GM12891 (cell line): ENCODE measurements at regions not wholly inside any gene's neighbourhood (a gene's known extent, or its start where the extent isn't known, plus 50 kb on each side); places are given as distances from the start of the nearest gene placed in this dataset.

Experiments
- DNase-seq: peaks from one replicate; pipeline ENCODE4 v3.0.0; 2011; ENCODE audit warnings: low spot score; ENCODE audit not compliant: insufficient read length
- FAIRE-seq: peaks from 2 replicates; lab custom pipeline; 2011; peaks lifted over from hg19 to GRCh38; lab: Jason Lieb, UNC
- PAX5 ChIP-seq: IDR thresholded peaks from 2 replicates; pipeline ENCODE4 v1.6.1; 2011; ENCODE audit warnings: low read length, moderate library complexity, mild to moderate bottlenecking; ENCODE audit not compliant: insufficient read depth, severe bottlenecking
- POLR2A ChIP-seq: IDR thresholded peaks from 2 replicates; pipeline ENCODE4 v1.6.1; 2011; ENCODE audit warnings: low read depth, low read length, control low read depth
- POLR2AphosphoS5 ChIP-seq: IDR thresholded peaks from 2 replicates; pipeline ENCODE4 v1.6.1; 2011; ENCODE audit warnings: low read depth, low read length, control low read depth
- POU2F2 ChIP-seq: IDR thresholded peaks from 2 replicates; pipeline ENCODE4 v1.6.1; 2011; ENCODE audit warnings: low read depth, mild to moderate bottlenecking, control low read depth, low read length, moderate library complexity
- SPI1 ChIP-seq: IDR thresholded peaks from 2 replicates; pipeline ENCODE4 v1.6.1; 2011; ENCODE audit warnings: low read depth, low read length, control low read depth
- TAF1 ChIP-seq: IDR thresholded peaks from 2 replicates; pipeline ENCODE4 v1.6.1; 2011; ENCODE audit warnings: low read depth, low read length, control low read depth

GRCh38 chr18:38900445-38900844 lies 1334.8 kb upstream of the CELF4 start:
- no peak for DNase-seq
- TF ChIP-seq POU2F2 (no peak), SPI1 (no peak), PAX5 (no peak)
- no peak for FAIRE-seq

- FAIRE-seq = no peak
- no peak for TF ChIP-seq TAF1
- no peak for TF ChIP-seq POLR2A
- TF ChIP-seq SPI1 = no peak
- no peak for TF ChIP-seq POU2F2
- TF ChIP-seq PAX5 = no peak
- DNase-seq = no peak
Measured at GRCh38 chr18:38900031-38900430, 1334.4 kb upstream of the CELF4 start.

- FAIRE-seq (no peak), DNase-seq (no peak)
- TF ChIP-seq SPI1 = no peak
- TF ChIP-seq POLR2AphosphoS5 = no peak
- TF ChIP-seq POLR2A = no peak
- no peak for TF ChIP-seq PAX5
- TF ChIP-seq POU2F2 = no peak
- TF ChIP-seq TAF1 = no peak
Measured at GRCh38 chr18:38899252-38899651, 1333.7 kb upstream of the CELF4 start.

GRCh38 chr18:38898167-38898566 lies 1332.6 kb upstream of the CELF4 start:
- TF ChIP-seq TAF1 (no peak), POU2F2 (no peak), SPI1 (no peak), POLR2A (no peak), PAX5 (no peak), POLR2AphosphoS5 (no peak)
- DNase-seq = no peak
- no peak for FAIRE-seq

GRCh38 chr18:38895560-38895959 lies 1330.0 kb upstream of the CELF4 start:
- TF ChIP-seq SPI1 (no peak), TAF1 (no peak), POLR2AphosphoS5 (no peak), POLR2A (no peak), POU2F2 (no peak), PAX5 (no peak)
- no peak for FAIRE-seq

GRCh38 chr18:38887671-38888020 lies 1322.0 kb upstream of the CELF4 start:
- no peak for FAIRE-seq
- DNase-seq = no peak
- no peak for TF ChIP-seq POLR2AphosphoS5
- TF ChIP-seq POLR2A = no peak
- no peak for TF ChIP-seq PAX5
- TF ChIP-seq POU2F2 = no peak
- TF ChIP-seq TAF1 = no peak
- no peak for TF ChIP-seq SPI1

More at GRCh38 chr18:38895560-38895959, 1330.0 kb upstream of the CELF4 start:
- no peak for DNase-seq

- DNase-seq (no peak), FAIRE-seq (no peak)
- TF ChIP-seq POLR2AphosphoS5 = no peak
- no peak for TF ChIP-seq SPI1
- no peak for TF ChIP-seq POU2F2
- TF ChIP-seq PAX5 = no peak
- no peak for TF ChIP-seq TAF1
- no peak for TF ChIP-seq POLR2A
Measured at GRCh38 chr18:38886861-38887670, 1321.5 kb upstream of the CELF4 start.

GRCh38 chr18:38886235-38886634 lies 1320.6 kb upstream of the CELF4 start:
- no peak for FAIRE-seq
- DNase-seq = no peak
- no peak for TF ChIP-seq TAF1
- TF ChIP-seq SPI1 = no peak
- TF ChIP-seq POU2F2 = no peak
- TF ChIP-seq POLR2AphosphoS5 = no peak
- TF ChIP-seq PAX5 = no peak
- no peak for TF ChIP-seq POLR2A

- TF ChIP-seq POLR2A = no peak
- no peak for TF ChIP-seq TAF1
- no peak for TF ChIP-seq PAX5
- no peak for TF ChIP-seq POU2F2
- no peak for TF ChIP-seq POLR2AphosphoS5
- TF ChIP-seq SPI1 = no peak
- FAIRE-seq (no peak), DNase-seq (no peak)
Measured at GRCh38 chr18:38884050-38884449, 1318.5 kb upstream of the CELF4 start.

- DNase-seq = no peak
- TF ChIP-seq POU2F2 = no peak
- no peak for TF ChIP-seq POLR2A
- TF ChIP-seq POLR2AphosphoS5 = no peak
- TF ChIP-seq TAF1 = no peak
- TF ChIP-seq SPI1 = no peak
- TF ChIP-seq PAX5 = no peak
- no peak for FAIRE-seq
Measured at GRCh38 chr18:38883111-38883510, 1317.5 kb upstream of the CELF4 start.
